ENCODE measurements at regions not wholly inside any gene's neighbourhood (a gene's known extent, or its start where the extent isn't known, plus 50 kb on each side); places are given as distances from the start of the nearest gene placed in this dataset.
"Not testable (repeated sequence)": the region's sequence is repeated elsewhere in the genome, so short reads cannot be mapped to it uniquely, and the experiment has no call there.

DNA sequence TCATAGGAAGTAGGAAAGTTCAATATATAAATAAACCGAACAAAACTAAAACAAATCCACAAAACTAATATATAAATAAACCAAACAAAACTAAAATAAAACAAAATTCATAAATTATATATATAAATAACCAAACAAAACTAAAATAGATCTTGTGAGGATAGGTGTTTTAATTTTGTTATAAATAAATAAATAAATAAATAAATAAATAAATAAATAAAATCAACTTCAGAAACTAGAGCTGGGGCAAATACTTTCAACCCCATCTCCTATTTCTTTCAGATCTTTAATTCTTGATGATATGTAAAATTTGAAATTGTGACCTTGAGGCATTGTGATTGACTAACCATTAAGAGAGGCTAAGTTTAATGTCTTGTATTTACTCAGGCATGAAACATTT, 416.1 kb downstream of the SAMD5 start:
- no peak for DNase-seq

DNA sequence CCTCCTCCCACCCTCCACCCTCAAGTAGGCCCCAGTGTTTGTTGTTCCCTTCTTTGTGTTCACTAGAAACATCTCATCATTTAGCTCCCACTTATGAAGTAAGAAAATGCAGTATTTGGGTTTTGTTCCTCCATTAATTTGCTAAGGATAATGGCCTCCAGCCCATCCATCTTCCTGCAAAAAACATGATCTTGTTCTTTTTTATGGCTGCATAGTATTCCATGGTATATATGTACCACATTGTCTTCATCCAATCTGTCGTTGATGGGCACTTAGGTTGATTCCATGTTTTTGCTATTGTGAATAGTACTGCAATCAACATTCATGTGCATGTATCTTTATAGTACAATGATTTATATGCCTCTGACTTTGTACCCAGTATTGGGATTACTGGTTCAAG, 416.8 kb upstream of the SASH1 start:
- no peak for DNase-seq

DNA sequence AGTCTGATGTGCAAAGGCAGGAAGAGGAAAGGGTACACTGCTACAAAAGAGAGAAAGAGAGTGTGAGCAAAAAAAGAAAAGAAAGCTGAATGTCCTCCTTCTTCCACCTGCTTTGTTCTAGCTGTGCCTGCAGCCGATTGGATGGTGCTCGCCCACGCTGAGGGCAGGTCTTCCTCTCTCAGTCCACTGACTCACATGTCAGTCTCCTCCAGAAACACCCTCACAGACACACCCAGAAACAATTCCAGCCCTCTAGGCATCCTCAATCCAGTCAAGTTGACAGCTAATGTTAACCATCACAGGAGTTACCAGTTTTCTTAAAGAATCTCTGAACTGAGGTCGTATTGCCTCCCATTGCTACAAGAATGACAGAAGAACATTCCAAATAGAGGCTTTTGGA, 411.9 kb upstream of the SASH1 start:
- no peak for DNase-seq

DNA sequence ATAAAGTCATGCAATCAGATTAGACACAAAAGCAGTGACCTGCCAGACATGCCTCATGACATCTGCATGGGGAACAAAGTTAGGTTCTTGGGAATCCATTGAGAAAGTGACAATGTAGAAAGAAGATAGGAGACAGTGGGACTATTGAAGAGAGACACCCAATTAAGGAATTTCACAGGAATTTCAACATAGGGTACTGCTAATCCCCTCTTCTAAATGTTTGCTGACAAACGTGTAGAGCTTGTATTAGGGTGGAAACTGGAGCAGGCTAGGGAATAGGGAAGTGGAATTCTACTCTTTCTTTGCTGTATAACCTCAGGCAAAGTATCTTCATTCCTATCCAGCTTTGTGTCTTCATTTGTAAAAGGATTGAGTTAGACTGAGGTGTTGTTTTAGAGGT, 409.4 kb upstream of the SASH1 start:
- no peak for DNase-seq

DNA sequence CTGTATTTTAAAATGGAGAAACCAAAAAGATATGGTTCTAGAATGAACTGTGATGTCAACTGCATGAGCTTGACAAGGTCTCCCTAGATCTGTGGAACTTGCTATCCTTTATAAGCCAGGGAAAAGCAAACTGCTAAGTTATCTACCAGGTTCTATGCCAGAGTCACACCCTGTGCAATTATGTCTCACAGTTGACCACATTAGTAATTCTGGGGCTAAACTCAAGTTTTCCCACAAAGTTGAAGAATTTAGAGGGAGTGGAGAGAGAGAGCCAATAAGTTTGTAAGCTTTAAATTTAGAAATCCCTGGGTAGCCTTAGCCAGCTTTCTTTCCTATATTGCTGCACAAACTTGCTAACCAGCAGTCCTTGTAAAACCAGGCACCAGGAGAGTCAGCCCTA, 407.0 kb upstream of the SASH1 start:
- no peak for DNase-seq

DNA sequence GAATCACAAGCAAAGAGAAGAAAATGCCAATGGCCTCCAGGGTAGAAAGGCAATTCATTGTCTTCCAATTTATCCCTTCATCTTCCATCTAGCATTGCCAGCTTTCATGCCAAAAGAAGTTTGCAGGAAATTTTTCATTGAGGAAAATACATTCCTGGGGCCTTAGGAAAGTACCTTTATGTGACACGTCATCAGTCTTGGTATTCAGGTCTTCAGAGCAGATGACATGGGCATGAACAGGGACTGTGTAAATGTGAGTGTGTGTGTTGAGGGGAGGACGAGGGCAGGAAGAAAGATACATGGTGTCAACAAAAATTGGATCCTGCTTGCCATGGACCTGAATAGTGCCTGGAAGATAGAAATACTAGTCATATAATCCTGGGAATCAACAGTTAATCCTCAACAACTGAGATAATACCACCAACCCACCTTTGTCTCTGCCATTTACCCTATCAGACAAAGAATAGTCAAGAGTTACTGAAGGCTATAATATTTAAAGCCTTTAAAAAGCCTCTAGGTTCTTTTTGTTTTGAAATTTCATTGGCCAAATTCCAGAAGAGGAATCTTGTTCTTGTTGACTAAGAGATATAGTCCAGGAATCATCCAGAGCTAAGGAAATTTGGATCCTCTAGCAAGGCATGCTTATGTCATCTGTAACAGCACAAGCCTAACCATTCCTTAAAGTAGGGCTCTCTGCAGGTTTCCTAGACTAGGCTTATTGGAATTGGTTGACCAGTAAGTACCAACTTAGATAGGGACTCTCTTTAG, 405.8 kb upstream of the SASH1 start:
- DNase-seq, result no peak

DNA sequence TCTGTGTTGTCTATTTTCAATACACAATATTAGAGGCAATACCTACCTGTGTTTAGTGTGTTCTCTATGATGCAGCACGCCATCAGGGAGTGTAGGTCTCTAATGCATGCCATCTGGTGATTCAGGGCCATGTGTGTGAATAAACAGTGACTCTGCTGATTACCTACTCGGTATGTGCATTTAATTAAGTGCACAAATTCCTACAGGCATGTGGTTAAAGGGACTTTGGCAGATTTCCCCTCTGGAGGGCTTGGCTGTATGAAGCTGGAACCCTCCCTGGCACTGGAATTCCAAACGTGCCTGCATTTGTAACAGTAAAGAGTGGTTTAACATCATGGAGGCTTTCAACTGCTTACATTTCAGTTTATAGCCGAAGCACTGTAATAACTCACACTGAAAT, 401.5 kb upstream of the SASH1 start:
- DNase-seq, result no peak

DNA sequence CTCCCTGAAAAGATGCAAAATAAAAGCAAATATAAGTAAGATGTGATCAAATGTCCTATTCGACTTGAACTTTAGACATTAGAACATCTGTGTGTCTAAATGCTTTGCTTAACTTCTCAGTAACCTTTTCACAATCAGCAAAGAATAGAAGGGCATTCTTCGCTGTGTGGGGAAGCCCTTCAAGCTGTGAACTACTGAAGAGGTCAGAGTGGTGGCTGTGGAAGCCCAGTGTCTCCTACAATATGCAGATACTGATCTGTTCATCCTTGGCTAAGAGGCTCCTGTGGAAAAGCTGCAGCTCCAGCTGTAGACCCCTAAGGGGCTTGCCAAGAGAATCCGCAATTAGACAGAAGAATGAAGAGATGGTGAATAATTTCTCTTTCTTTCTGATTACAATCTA, 400.3 kb upstream of the SASH1 start:
- no peak for DNase-seq

DNA sequence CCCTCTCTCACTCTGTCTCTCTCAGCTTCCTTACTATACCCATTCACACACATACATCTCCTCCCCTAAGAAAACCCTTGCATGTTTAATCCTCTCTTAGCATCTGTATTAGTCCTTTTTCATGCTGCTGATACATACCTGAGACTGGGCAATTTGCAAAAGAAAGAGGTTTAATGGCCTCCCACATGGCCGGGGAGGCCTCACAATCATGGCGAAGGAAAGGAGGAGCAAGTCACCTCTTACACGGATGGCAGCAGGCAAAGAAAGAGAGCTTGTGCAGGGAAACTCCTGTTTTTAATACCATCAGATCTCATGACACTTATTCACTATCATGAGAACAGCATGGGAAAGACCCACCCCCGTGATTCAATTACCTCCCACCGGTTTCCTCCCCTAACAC, 398.5 kb upstream of the SASH1 start:
- DNase-seq, result no peak

DNA sequence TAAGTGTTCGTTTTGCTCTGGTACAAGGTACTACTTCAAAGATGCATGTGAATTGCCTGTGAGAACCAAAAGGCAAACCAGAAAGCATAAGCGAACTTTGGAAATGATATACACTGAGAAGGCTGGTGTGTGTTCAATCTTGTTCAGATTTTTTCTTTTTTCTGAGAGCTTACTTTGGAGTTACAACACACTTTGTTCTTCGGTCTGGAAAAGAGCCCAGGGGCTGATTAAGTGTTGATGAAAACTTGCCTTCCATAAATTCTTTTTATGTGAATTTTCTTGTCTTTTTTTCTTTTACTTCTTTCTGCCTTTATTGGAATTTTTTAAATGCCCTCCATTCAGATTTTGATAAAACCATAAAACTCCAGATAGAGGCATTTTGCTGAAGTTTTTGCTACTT, 395.1 kb upstream of the SASH1 start:
- no peak for DNase-seq

DNA sequence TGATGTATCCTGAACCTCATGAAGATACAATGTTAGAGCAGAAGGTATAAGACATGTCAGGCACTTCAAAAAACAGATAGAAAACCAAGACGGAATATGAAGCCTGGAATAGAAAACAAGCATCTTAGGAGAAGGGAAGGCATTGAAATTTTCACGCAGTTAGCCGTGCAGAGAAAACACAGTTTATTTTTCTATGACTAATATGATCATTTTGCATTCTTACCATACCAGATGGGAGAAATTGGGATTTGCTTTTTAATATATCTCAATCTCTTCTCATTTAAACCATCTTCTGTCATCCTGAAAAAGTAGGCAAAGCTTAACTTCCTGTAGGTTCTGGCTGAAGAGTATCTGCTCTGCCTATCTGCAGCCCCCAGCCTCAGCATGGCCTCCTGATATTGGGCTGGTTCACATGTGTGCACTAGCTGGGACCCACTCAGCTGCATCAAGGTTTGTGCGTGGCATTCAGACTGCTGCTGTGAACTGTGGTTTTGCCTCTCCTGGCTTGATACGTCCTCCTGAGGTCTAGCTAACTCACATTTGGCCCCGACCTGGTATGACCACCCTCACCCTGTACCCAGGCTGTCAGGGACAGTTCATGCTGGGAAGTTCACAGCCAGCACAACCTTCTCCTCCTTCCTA, 392.5 kb upstream of the SASH1 start:
- no peak for DNase-seq

DNA sequence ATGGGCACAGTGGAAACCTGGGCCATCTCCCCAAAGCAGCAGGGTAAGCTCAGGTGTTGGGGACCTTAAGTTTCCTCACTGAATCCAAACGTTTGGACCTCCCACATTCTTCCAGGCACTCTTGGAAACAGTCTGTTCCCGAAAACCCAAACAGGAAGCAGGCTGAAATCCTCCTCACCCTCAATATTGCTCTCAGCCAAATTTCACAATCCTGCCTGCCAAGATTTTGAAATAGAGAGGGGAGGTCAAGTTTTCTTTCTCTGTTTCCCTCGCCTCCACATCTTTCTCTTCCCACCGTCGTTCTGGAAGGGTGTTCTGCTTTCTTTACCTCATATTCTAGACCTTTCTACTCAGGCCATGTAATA, 392.0 kb upstream of the SASH1 start:
- no peak for DNase-seq

DNA sequence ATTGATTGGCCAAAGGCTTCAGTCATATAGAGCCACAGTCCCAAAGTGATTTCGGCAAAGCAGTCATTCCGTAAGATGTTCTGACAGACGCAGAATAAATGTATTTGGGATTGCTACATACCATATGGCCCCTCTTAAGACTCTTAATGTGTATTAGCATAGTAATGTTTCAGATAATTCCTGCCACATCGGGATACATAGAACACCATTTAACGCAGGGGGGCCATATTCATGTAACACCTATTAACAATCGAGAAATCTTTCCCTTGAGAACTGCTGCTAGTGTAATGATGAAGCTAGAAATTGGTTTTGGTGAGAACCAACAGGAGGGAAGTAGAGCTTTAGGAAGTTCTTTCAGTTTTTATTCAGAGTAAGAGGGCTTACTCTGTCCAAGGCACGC, 390.9 kb upstream of the SASH1 start:
- no peak for DNase-seq

DNA sequence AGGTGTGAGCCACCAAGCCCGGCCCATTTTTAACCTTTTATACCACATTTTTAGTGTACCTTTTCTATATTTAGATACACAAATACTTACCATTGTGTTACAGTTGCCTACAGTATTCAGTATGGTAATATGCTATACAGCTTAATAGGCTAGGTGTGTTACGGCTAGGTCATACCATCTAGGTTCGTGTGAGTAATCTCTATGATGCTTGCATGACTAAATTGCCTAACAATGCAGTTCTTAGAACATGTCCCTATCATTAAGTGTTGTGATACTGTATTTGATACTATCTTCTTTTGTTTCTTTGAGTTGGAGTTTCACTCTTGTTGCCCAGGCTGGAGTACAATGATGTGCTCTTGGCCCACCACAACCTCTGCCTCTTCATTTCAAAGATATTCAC, 387.7 kb upstream of the SASH1 start:
- no peak for DNase-seq

DNA sequence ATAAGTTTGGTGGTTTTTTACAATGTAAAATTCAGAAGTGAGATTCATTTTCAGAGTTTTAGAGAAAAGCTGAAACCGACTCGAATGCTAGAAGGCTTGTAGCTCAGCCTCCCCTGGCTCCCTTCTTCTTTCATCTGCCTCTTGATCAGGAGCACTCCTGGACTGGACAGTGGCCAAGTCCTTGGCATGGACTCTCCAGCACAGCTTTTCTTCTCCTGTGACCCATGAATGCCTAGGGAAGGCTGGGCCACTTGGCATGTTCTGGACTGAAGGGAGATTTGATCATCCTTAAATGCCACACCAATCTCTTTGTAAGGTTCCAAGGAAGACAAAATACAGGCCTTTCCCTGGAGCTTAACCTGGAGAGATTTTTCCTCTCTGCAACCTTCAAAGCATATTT, 384.0 kb upstream of the SASH1 start:
- no peak for DNase-seq

DNA sequence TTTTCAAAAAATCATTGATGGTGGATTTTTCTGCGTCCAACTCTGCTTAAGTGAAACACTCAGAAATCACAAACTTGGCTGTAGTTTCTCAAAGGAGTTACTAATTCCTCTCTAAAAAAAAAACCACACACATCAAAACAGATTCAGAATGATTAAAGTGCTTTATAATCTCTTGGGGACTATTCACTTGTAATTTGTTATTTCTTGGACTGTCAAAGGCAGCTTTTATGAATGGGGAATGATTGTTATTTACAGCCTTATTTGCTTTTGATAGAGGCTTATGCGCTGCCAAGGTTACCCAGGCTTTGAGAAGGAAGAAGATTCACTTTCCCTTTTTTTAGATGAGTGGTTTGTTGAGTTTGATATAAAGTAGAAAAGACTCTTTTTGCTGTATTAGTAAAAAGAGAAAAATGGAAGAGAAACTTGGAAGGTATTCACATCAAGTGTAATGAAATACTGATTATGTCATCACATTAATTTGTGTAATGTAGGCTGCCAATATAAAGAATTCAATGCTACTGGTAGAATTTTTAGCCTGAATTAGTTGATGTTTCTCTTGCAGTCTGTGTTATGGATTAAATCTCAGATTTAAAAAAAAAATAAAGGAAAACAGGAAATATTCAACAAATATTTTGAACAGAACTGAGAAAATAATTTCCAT, 381.0 kb upstream of the SASH1 start:
- DNase-seq, result no peak

DNA sequence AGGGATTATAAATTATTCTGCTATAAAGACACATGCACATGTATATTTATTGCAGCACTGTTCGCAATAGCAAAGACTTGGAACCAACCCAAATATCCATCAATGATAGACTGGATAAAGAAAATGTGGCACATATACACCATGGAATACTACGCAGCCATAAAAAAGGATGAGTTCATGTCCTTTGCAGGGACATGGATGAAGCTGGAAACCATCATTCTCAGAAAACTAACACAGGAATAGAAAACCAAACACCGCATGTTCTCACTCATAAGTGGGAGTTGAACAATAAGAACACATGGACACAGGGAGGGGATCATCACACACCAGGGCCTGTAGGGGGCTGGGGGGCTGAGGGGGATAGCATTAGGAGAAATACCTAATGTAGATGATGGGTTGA, 377.2 kb upstream of the SASH1 start:
- DNase-seq, result not testable (repeated sequence)

DNA sequence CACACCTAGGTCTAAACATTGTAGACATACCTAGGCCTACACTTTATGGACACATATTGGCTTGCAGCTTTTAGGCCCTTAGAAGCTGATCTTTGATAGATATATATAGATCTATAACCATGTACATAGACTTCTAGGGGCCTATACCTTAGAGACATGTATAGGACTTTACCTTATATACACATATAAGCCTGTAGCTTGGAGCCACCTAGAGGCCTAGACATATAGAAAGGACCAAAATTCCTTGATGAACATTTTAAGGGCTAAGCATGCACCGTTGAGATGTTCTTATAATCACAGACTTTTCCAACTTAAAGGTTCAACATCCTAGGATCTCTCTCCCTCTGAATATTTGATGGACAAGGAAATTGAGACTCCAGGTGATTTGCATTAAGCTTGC, 371.7 kb upstream of the SASH1 start:
- no peak for DNase-seq

DNA sequence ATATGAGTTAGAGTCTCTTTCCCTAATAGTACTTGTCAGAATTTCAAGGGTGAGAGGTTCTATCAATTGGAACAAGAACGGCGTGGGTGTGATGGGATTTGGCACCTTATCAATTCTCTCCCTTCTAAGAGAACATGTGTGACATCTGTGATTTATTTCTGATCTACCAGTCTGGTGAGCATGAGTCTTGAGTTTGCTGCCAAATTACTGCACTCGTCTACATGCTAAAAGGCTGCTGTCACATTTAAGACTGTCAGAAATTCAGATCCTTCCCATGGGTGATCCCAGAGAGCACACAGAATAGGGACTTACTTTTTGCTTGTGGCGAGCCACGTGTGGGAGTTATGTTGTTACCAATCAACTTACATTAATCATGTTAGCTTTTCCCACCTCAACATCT, 370.2 kb upstream of the SASH1 start:
- DNase-seq, result no peak

DNA sequence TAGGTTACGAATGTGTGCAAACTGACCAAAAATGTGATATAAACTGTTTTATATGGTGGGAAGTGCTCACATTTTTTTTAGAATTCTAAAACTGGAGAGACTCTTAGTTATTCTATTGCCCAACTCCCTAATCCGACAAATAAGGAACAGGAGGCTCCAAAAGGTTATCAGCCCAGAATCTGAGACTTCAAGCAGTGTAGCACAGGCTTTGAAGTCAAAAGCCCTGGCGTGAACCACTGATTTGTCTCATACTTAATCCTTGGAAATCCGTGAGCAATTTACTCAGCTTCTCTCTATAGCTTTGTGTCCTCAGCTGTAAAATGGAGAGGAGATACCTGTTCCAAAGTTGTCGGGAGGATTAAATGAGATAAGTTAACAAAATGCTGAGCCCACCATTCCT, 368.8 kb upstream of the SASH1 start:
- no peak for DNase-seq

DNA sequence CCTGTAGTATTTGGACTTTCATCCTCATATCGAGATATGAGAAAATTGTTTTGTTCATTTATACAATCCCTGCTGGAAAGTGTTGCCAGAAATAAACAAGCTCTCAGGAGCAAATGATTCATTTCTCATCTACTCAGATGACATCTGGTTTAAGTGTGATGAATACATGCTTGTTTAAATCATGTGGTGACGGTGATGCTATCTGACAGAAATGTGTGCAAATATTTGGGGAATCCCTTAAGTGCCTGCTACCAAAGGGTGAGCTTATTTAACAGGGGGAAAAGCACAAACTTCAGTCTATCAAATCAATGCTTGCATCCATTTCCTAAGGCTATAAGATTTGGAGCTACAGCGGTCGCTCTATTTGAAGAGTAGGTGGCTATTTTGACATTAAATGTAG, 368.3 kb upstream of the SASH1 start:
- no peak for DNase-seq

DNA sequence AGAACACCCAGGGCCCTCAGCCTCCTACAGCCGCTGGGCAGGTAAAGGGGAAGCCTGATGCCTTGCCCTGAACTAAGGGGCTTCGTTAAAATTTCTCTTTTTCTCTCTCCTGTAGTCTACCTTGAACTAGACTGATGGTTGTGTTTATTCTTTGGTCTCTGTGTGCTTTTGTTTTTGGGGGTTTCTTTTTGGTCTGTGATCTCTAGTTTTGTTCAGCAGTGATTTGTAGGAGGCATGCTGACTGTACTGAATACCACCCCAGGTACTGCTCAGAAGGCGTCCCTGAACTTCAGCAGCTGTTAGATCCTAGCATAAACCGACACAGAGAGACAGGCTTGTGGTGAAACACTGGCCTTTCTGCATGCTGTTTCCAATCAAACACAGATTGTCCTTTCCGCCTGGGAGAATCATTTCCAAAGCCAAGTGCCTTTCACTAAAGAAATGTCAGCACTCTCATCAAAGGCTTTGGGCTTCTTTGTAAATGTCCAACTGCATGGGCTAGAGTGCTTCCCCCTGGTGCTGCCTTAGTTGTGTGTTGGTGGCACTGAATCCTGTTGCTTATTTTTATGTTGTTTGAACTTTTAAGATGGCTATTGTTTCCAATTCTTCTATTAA, 364.7 kb upstream of the SASH1 start:
- no peak for DNase-seq

DNA sequence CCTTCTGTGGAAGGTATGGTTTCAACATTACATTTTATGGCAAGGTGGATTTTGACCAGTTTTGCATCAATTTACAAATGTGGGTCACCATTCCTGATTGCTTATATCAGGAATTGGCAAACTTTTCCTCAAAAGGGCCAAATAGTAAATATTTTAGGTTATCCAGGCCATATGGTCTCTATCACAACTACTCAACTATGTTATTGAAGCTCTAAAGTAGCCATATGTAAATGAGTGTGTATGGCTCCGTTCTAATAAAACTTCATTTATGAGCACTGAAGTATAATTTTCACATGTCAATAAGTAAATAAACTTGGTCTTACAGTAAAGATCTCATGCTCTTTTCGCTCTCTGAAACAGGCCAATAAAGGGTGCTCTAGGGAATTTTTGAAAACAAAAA, 362.7 kb upstream of the SASH1 start:
- DNase-seq, result no peak

Measured in stimulated activated CD4-positive, alpha-beta T cell treated with anti-CD3 and anti-CD28 coated beads, Interleukin-15, amount 100 ng/mL, for 24 hours (primary cell).